Activated B cell treated with CpG ODN at 0.5 μM for 24 hours (primary cell): ENCODE measurements at regions not wholly inside any gene's neighbourhood (a gene's known extent, or its start where the extent isn't known, plus 50 kb on each side); places are given as distances from the start of the nearest gene placed in this dataset.

Source experiments
- ATAC-seq: fragments of 200-7000 bp; cut with Tn5 transposase; one replicate; pipeline ENCODE4 v1.10.0; 2021; ENCODE audit warnings: low read depth, mild to moderate bottlenecking, moderate library complexity
- CTCF ChIA-PET: fragments of 350-600 bp; sonication (Branson Sonifier 250); formaldehyde crosslinking; loops from one replicate; lab custom pipeline; 2021; ENCODE audit warnings: antibody characterized with exemption; lab: Charles Lee
- POLR2A ChIA-PET: fragments of 350-600 bp; sonication (Branson Sonifier 250); formaldehyde crosslinking; loops from one replicate; lab custom pipeline; 2021; ENCODE audit warnings: antibody characterized with exemption; lab: Charles Lee
- DNase-seq: peaks from one replicate; pipeline ENCODE4 v3.0.0; 2022
- H3K27ac Mint-ChIP-seq: one replicate; pipeline ENCODE4 v1.8.0; 2020; ENCODE audit warnings: mixed read lengths
- H3K27me3 Mint-ChIP-seq: one replicate; pipeline ENCODE4 v1.8.0; 2021; ENCODE audit warnings: mixed read lengths
- H3K36me3 Mint-ChIP-seq: one replicate; pipeline ENCODE4 v1.8.0; 2021; ENCODE audit warnings: low read depth, mixed read lengths
- H3K4me1 Mint-ChIP-seq: one replicate; pipeline ENCODE4 v1.8.0; 2021; ENCODE audit warnings: mixed read lengths
- H3K4me3 Mint-ChIP-seq: one replicate; pipeline ENCODE4 v1.8.0; 2020; ENCODE audit warnings: mild to moderate bottlenecking, mixed read lengths
- H3K9me3 Mint-ChIP-seq: one replicate; pipeline ENCODE4 v1.8.0; 2020; ENCODE audit warnings: mixed read lengths
- CTCF ChIP-seq: fragments of 200-600 bp; IDR thresholded peaks from one replicate; pipeline ENCODE4 v1.8.0; 2022; ENCODE audit warnings: antibody characterized with exemption, mild to moderate bottlenecking
- intact Hi-C: fragments of 100-400 bp; cut with micrococcal nuclease; formaldehyde crosslinking; loops from one replicate; pipeline ENCODE4 v1.15.1; 2024

- Mint-ChIP-seq H3K27me3 (no peaks in the 10 kb centered on the region), H3K4me3 (no peak overlapping the region), H3K4me1 (no peaks in the 10 kb centered on the region), H3K27ac (no peak overlapping the region), H3K36me3 (no peaks in the 10 kb centered on the region), H3K9me3 (no peaks in the 10 kb centered on the region)
- ATAC-seq (no peak), DNase-seq (no peak)
- TF ChIP-seq CTCF: no peak
- POLR2A ChIA-PET: no interaction called here
- intact Hi-C loops: no loop called here
- CTCF ChIA-PET: no interaction called here
Observed at GRCh38 chr1:98027103-98027705, 106.4 kb upstream of the DPYD start.

GRCh38 chr1:98025858-98026257, 105.0 kb upstream of the DPYD start:
- POLR2A ChIA-PET: no interaction called here
- ATAC-seq (no peak), DNase-seq (no peak)
- no peak for TF ChIP-seq CTCF
- no peaks in the 10 kb centered on the region for H3K4me1 Mint-ChIP-seq
- H3K36me3 Mint-ChIP-seq: no peaks in the 10 kb centered on the region
- intact Hi-C loops: no loop called here
- H3K27ac Mint-ChIP-seq: no peak overlapping the region
- no peaks in the 10 kb centered on the region for H3K9me3 Mint-ChIP-seq
- CTCF ChIA-PET: no interaction called here
- H3K27me3 Mint-ChIP-seq: no peaks in the 10 kb centered on the region
- H3K4me3 Mint-ChIP-seq: no peak overlapping the region

GRCh38 chr1:98021126-98021525, 100.3 kb upstream of the DPYD start:
- Mint-ChIP-seq H3K36me3 (no peaks in the 10 kb centered on the region), H3K4me3 (no peak overlapping the region), H3K9me3 (no peaks in the 10 kb centered on the region), H3K4me1 (no peaks in the 10 kb centered on the region), H3K27ac (no peak overlapping the region), H3K27me3 (no peaks in the 10 kb centered on the region)
- intact Hi-C loops: no loop called here
- DNase-seq (no peak), ATAC-seq (no peak)
- POLR2A ChIA-PET: no interaction called here
- TF ChIP-seq CTCF: no peak
- CTCF ChIA-PET: no interaction called here

GRCh38 chr1:98019747-98020146, 98.9 kb upstream of the DPYD start:
- ChIA-PET CTCF (no interaction called here), POLR2A (no interaction called here)
- no peak for ATAC-seq
- no peaks in the 10 kb centered on the region for H3K9me3 Mint-ChIP-seq
- no peaks in the 10 kb centered on the region for H3K27me3 Mint-ChIP-seq
- H3K27ac Mint-ChIP-seq: no peak overlapping the region
- no peaks in the 10 kb centered on the region for H3K4me1 Mint-ChIP-seq
- no peak for DNase-seq
- intact Hi-C loops: no loop called here
- no peaks in the 10 kb centered on the region for H3K36me3 Mint-ChIP-seq
- H3K4me3 Mint-ChIP-seq: no peak overlapping the region
- TF ChIP-seq CTCF: no peak

GRCh38 chr1:98018074-98018473, 97.2 kb upstream of the DPYD start:
- Mint-ChIP-seq H3K36me3 (no peaks in the 10 kb centered on the region), H3K4me1 (no peaks in the 10 kb centered on the region), H3K4me3 (no peak overlapping the region), H3K9me3 (no peaks in the 10 kb centered on the region), H3K27me3 (no peaks in the 10 kb centered on the region), H3K27ac (no peak overlapping the region)
- intact Hi-C loops: no loop called here
- ATAC-seq (no peak), DNase-seq (no peak)
- ChIA-PET POLR2A (no interaction called here), CTCF (no interaction called here)
- TF ChIP-seq CTCF: no peak
